GM19395 (cell line): ENCODE measurements at regions not wholly inside any gene's neighbourhood (a gene's known extent, or its start where the extent isn't known, plus 50 kb on each side); places are given as distances from the start of the nearest gene placed in this dataset.
"Not testable (repeated sequence)": the region's sequence is repeated elsewhere in the genome, so short reads cannot be mapped to it uniquely, and the experiment has no call there.

Experiments
- ATAC-seq: cut with Tn5 transposase; IDR thresholded peaks from one replicate; pipeline ENCODE4 v1.9.1; 2021; ENCODE audit warnings: mild to moderate bottlenecking, moderate library complexity; ENCODE audit not compliant: unreplicated experiment

GRCh38 chr14:82029038-82029437, 495.4 kb upstream of the SEL1L start:
- no peak for ATAC-seq

GRCh38 chr14:82035397-82035796, 501.7 kb upstream of the SEL1L start:
- no peak for ATAC-seq

- not testable (repeated sequence) for ATAC-seq
Measured at GRCh38 chr14:82038066-82038465, 504.4 kb upstream of the SEL1L start.

GRCh38 chr14:82045339-82045738, 511.7 kb upstream of the SEL1L start:
- no peak for ATAC-seq

GRCh38 chr14:82046512-82047226, 513.0 kb upstream of the SEL1L start:
- peak; percentile 77 for ATAC-seq

GRCh38 chr14:82047777-82048470, 514.3 kb upstream of the SEL1L start:
- peak; percentile 48 for ATAC-seq

- ATAC-seq = no peak
Measured at GRCh38 chr14:82052778-82053177, 519.1 kb upstream of the SEL1L start.

GRCh38 chr14:82055515-82056115, 522.0 kb upstream of the SEL1L start:
- ATAC-seq = peak; percentile 49

GRCh38 chr14:82060219-82060618, 526.6 kb upstream of the SEL1L start:
- ATAC-seq = no peak

GRCh38 chr14:82067221-82067875, 533.7 kb upstream of the SEL1L start:
- ATAC-seq = no peak

- ATAC-seq = no peak
Measured at GRCh38 chr14:82070040-82070439, 536.4 kb upstream of the SEL1L start.

GRCh38 chr14:82070753-82071152, 537.1 kb upstream of the SEL1L start:
- no peak for ATAC-seq

GRCh38 chr14:82073547-82073946, 539.9 kb upstream of the SEL1L start:
- ATAC-seq = no peak

GRCh38 chr14:82075566-82075965, 541.9 kb upstream of the SEL1L start:
- no peak for ATAC-seq

- no peak for ATAC-seq
Measured at GRCh38 chr14:82079553-82079952, 545.9 kb upstream of the SEL1L start.

- no peak for ATAC-seq
Measured at GRCh38 chr14:82080370-82080769, 546.7 kb upstream of the SEL1L start.

GRCh38 chr14:82084813-82085212, 551.2 kb upstream of the SEL1L start:
- no peak for ATAC-seq

- no peak for ATAC-seq
Measured at GRCh38 chr14:82091097-82091496, 557.4 kb upstream of the SEL1L start.

- no peak for ATAC-seq
Measured at GRCh38 chr14:82094829-82095345, 561.2 kb upstream of the SEL1L start.

GRCh38 chr14:82104013-82104412, 570.4 kb upstream of the SEL1L start:
- ATAC-seq = no peak

GRCh38 chr14:82112210-82112839, 578.7 kb upstream of the SEL1L start:
- no peak for ATAC-seq
